T1000 (cell line): ENCODE measurements at regions not wholly inside any gene's neighbourhood (a gene's known extent, or its start where the extent isn't known, plus 50 kb on each side); places are given as distances from the start of the nearest gene placed in this dataset.

Experiments
- DNase-seq: peaks from one replicate; lab custom pipeline; 2025; ENCODE audit warnings: mixed read lengths; lab: John Stamatoyannopoulos, UW

- no peak for DNase-seq
Observed at GRCh38 chr3:117253636-117254035, 544.1 kb downstream of the TUSC7 start.

GRCh38 chr3:117254985-117255384 lies 545.4 kb downstream of the TUSC7 start:
- no peak for DNase-seq

GRCh38 chr3:117255736-117256135 lies 546.2 kb downstream of the TUSC7 start:
- DNase-seq = no peak

GRCh38 chr3:117261983-117262421 lies 552.4 kb downstream of the TUSC7 start:
- DNase-seq = no peak

GRCh38 chr3:117263270-117263669 lies 553.7 kb downstream of the TUSC7 start:
- DNase-seq = no peak

DNA sequence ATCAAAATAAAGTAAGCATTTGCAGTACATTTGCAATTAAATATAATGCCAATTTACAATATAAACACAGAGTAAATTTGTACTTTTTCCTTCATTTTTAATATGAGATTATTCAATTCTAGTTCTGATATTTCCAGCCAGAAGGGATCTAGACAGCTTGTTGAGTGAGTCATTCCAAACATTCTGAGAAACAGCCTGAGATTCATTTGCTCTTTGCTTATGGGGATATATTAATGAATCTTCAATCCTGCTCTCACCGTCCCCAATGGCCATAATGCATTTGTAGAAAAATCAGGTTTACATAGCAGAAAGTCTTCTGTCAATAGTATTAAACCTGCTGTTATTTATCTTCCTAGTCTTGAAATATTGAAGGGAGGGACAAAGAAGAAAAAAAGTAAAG lies 554.2 kb downstream of the TUSC7 start:
- DNase-seq = no peak

DNA sequence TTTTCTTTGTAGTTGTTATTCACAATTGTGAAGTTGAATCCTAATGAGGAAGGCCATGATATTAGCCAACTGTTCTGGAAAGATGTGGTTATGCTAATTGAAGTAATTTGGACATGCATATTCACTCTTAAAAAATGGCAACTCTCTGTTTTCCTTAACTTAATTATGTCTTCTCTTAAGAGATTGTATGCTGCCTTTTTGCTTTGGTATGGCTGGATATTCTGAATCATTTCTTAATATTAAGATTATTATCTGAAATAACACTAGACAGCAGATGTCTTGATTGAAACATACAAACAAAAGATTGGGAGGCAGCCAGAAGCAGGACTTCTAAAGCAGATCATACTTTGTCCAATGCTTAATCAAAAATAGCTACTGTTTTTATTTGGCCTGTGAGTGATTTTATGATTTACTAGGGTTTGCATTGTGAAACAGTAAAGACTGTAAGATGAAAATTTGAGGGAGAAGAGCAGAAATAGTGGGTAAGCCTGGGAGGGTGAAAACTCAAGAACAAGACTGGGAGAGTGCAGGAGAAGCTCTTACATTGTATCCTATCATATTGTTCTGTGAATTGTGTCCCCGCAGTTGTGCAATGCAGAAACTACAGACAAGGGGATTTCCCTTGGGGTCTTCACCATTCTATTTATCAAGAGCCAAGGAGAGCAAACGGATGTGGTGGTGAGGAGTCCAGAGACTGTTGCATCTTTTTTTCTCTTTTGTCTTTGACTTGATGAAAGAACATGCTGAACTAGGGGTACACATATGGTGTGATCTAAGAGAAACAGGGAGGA lies 554.8 kb downstream of the TUSC7 start:
- no peak for DNase-seq

- no peak for DNase-seq
Observed at GRCh38 chr3:117266806-117267205, 557.2 kb downstream of the TUSC7 start.

- no peak for DNase-seq
Observed at GRCh38 chr3:117268318-117268717, 558.7 kb downstream of the TUSC7 start.

- DNase-seq = no peak
Observed at GRCh38 chr3:117272274-117272673, 562.7 kb downstream of the TUSC7 start.

GRCh38 chr3:117272876-117273523 lies 563.4 kb downstream of the TUSC7 start:
- DNase-seq = no peak

DNA sequence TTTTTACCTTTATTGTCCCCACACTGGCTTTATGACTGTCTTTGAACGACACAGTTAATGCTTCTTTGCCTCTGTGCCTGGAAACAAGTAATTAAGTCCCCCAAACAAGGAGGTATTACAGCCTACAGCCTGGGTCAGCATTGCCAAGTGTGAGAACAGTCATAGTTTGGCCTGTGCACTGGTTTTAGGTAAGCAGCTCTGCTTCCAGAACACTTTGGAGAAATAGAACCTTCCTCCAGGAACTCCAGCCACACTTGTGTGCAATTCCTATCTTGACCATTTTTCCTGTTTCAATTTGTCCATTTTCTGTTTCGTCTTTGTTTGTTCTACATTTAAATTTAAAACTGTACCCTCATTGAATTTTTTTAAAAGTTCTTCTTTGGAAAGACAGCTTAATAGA lies 568.2 kb downstream of the TUSC7 start:
- DNase-seq = no peak

GRCh38 chr3:117278424-117279190 lies 569.0 kb downstream of the TUSC7 start:
- no peak for DNase-seq

DNA sequence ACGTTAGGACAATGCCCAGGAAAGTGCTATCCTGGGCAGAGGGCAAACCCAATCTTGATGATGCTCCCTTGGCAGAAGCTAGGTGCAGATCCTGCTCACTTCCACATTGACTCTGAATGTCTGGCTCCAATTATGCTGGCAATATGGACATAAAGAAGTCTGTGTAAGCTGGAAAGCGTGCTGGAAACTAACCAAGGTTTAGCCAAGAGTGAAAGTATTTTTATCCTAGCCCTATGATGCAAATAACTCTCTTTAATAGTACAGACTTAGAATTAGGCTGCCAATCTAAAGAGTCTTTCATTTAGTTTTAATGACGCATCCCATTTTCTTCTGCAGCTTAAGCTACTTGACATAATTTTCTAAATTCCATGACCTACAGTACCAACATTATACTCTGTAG lies 571.8 kb downstream of the TUSC7 start:
- DNase-seq = no peak

GRCh38 chr3:117282566-117282965 lies 573.0 kb downstream of the TUSC7 start:
- DNase-seq = no peak

- no peak for DNase-seq
Observed at GRCh38 chr3:117285737-117286136, 576.2 kb downstream of the TUSC7 start.

DNA sequence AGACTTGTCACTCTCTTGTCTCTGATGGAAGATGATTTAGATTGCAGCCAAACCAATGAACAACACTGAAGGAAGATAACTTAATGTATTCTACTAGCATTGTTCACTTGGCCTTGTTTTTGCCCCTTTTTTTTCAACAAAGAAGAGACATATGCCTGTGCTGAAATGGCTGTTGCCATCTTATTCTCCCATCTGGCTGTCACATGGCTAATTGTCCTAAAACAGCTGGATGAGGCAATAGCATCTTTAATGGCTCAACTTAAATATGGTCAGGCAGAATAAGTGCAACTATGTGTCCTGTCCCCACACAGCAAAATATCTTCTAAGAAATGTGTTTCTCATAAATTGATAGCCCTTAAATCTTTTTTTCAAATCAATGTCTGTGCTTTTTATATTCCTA lies 576.9 kb downstream of the TUSC7 start:
- no peak for DNase-seq

DNA sequence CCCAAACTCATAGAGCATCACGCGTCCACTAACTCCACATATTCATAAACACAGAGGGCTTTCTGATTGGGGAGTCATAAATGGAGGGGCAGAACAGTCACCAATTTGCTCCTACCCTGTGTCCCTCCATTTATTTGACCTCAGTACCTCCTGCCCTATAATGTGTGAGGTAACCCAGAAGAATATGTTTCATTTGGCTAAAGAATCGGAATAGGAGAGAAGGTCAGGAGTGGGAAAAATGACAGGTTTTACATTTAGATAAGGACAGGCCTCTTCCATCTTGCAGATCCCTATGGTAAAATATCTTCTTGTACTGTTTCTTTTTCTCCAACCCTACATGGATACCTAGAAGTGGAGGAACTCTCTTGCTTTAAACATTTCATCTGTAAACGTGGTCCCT lies 578.0 kb downstream of the TUSC7 start:
- no peak for DNase-seq

DNA sequence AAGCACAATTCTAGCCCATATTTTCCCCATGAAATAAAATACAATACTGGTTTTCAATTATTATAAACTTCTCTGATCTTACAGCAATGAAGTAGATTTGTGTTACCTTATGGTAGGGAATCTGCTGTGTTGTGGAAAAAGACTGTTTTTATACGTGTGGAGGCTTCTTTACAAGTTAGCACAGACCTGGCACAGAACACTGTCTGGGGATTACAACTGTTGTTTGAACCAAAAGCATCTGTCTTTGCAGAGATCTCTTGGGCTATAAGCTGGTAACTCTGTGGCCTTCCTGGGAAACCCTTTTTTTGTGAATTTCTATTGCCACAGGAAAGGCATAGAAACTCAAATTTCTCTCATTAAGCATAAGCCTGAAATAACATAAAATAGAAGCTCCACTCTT lies 581.9 kb downstream of the TUSC7 start:
- DNase-seq = no peak

DNA sequence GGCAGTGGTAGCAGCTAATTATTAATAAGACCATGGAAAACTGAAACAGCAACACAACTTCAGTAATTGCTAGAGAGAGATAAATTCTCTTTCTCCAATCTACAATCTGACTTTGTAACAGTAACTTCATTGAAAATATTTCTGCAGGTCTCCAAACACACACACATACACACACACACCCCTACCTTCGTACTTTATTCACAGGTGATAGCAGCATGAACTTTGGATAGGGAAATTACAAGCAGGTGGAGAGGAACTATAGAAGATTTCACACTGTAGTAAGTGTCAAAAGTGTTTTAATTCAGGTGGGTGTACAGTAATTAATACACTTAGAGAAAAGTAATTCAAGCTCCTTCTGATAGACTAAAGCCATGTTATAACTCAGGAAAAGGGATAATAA lies 587.5 kb downstream of the TUSC7 start:
- no peak for DNase-seq

- no peak for DNase-seq
Observed at GRCh38 chr3:117297541-117297940, 588.0 kb downstream of the TUSC7 start.

- no peak for DNase-seq
Observed at GRCh38 chr3:117298273-117298672, 588.7 kb downstream of the TUSC7 start.

DNA sequence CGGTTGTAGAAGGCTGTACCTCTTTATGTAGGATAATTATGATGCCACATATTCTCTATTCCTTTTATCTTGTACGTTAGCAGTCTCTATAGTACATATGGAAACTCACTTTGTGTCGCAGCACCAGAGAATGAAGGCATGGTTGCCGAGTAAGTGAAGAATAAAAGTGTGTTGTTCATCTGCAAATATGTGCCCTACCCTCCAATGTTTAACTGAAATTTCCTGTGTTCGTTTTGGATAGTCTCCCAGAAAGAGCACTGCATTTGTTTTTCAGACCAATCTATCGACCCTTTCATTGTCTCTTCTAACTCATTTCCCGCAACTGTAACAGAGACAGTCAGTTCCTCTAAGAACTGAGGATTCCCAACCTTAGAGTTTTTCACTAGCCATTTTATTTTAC lies 592.8 kb downstream of the TUSC7 start:
- DNase-seq = no peak
